ENCODE measurements at regions not wholly inside any gene's neighbourhood (a gene's known extent, or its start where the extent isn't known, plus 50 kb on each side); places are given as distances from the start of the nearest gene placed in this dataset.
A peak's percentile ranks its signal among the peaks of the same experiment; 100 is the strongest.

- TF ChIP-seq CTCF (IDR thresholded peaks at IDR 0.05 in 2 of 3, conservative IDR thresholded peaks at IDR 0.05 in 1 of 3; ENCODE audit: borderline replicate concordance in 1 of 3, insufficient read depth in 1 of 3, low read depth in 2 of 3, low read length in 2 of 3) (no peak), ZNF274 (IDR thresholded peaks at IDR 0.05; ENCODE audit: low read depth, low read length) (no peak), POLR2AphosphoS5 (IDR thresholded peaks at IDR 0.05; ENCODE audit: low read depth, low read length) (no peak), EZH2 (IDR thresholded peaks at IDR 0.05) (no peak), POLR2A (IDR thresholded peaks at IDR 0.05; ENCODE audit: borderline replicate concordance, extremely low read depth, insufficient read depth, insufficient read length) (no peak), CBX3 (IDR thresholded peaks at IDR 0.05; ENCODE audit: low read depth) (no peak), MAX (IDR thresholded peaks at IDR 0.05) (no peak), RAD21 (IDR thresholded peaks at IDR 0.05; ENCODE audit: low read depth) (peak; percentile 35; the same call in 1 of the 2 replicates), JUND (IDR thresholded peaks at IDR 0.05) (no peak), EGR1 (IDR thresholded peaks at IDR 0.05; ENCODE audit: low read depth) (no peak), CEBPB (IDR thresholded peaks at IDR 0.05; ENCODE audit: low read depth) (no peak), SIN3A (IDR thresholded peaks at IDR 0.05; ENCODE audit: low read depth) (no peak), ZBTB33 (IDR thresholded peaks at IDR 0.05; ENCODE audit: extremely low read depth, insufficient replicate concordance, low read length) (no peak), EZH2phosphoT487 (IDR thresholded peaks at IDR 0.05; ENCODE audit: borderline replicate concordance) (no peak)
Observed at GRCh38 chr2:149765636-149766035, 178.1 kb upstream of the MMADHC start.
